NB4 (cell line): ENCODE measurements at regions not wholly inside any gene's neighbourhood (a gene's known extent, or its start where the extent isn't known, plus 50 kb on each side); places are given as distances from the start of the nearest gene placed in this dataset.
"Not testable (repeated sequence)": the region's sequence is repeated elsewhere in the genome, so short reads cannot be mapped to it uniquely, and the experiment has no call there.

Experiments used
- CTCF ChIP-seq: IDR thresholded peaks from one replicate; pipeline ENCODE4 v1.5.1; 2012; ENCODE audit warnings: low read depth, low read length
- MAX ChIP-seq: IDR thresholded peaks from 2 replicates; pipeline ENCODE4 v1.6.1; 2011; ENCODE audit warnings: low read depth, low read length

GRCh38 chr2:2580841-2581240 lies 249.8 kb upstream of the MYT1L start:
- TF ChIP-seq CTCF, MAX: not testable (repeated sequence)
